ENCODE measurements at regions not wholly inside any gene's neighbourhood (a gene's known extent, or its start where the extent isn't known, plus 50 kb on each side); places are given as distances from the start of the nearest gene placed in this dataset.
"Not testable (repeated sequence)": the region's sequence is repeated elsewhere in the genome, so short reads cannot be mapped to it uniquely, and the experiment has no call there.

GRCh38 chr1:79239840-79240239 is 233.3 kb upstream of the ADGRL4 start:
- Histone ChIP-seq H3K4me3 (ENCODE audit: low read depth in 1 of 2, low read length in 1 of 2) (no peak overlapping the region), H3K4me1 (ENCODE audit: control insufficient read depth in 1 of 2, insufficient read depth in 1 of 2, low read depth in 1 of 2, low read length in 1 of 2) (no peaks in the 10 kb centered on the region), H3K9me3 (no peaks in the 10 kb centered on the region), H3K36me3 (no peaks in the 10 kb centered on the region), H3K27ac (no peak overlapping the region), H3K27me3 (no peaks in the 10 kb centered on the region)
- no peak for TF ChIP-seq CTCF (IDR thresholded peaks at IDR 0.05)

- no peak overlapping the region for H3K4me3 ChIP-seq (ENCODE audit: low read depth in 1 of 2, low read length in 1 of 2)
- no peaks in the 10 kb centered on the region for H3K9me3 ChIP-seq
- no peaks in the 10 kb centered on the region for H3K27me3 ChIP-seq
- no peaks in the 10 kb centered on the region for H3K36me3 ChIP-seq
- TF ChIP-seq CTCF (IDR thresholded peaks at IDR 0.05), result no peak
- H3K27ac ChIP-seq, result no peak overlapping the region
- H3K4me1 ChIP-seq (ENCODE audit: control insufficient read depth in 1 of 2, insufficient read depth in 1 of 2, low read depth in 1 of 2, low read length in 1 of 2), result no peaks in the 10 kb centered on the region
Observed at GRCh38 chr1:79235301-79236002, 228.9 kb upstream of the ADGRL4 start.

- Histone ChIP-seq H3K4me1 (ENCODE audit: control insufficient read depth in 1 of 2, insufficient read depth in 1 of 2, low read depth in 1 of 2, low read length in 1 of 2) (no peaks in the 10 kb centered on the region), H3K27me3 (no peaks in the 10 kb centered on the region), H3K36me3 (no peaks in the 10 kb centered on the region), H3K4me3 (ENCODE audit: low read depth in 1 of 2, low read length in 1 of 2) (no peak overlapping the region), H3K27ac (no peak overlapping the region), H3K9me3 (no peaks in the 10 kb centered on the region)
- no peak for TF ChIP-seq CTCF (IDR thresholded peaks at IDR 0.05)
Observed at GRCh38 chr1:79232818-79233217, 226.3 kb upstream of the ADGRL4 start.

- H3K27ac ChIP-seq; H3K36me3 ChIP-seq; H3K4me1 ChIP-seq (ENCODE audit: control insufficient read depth in 1 of 2, insufficient read depth in 1 of 2, low read depth in 1 of 2, low read length in 1 of 2); H3K4me3 ChIP-seq (ENCODE audit: low read depth in 1 of 2, low read length in 1 of 2); H3K27me3 ChIP-seq; H3K9me3 ChIP-seq: not testable (repeated sequence)
Observed at GRCh38 chr1:79230751-79231150, 224.2 kb upstream of the ADGRL4 start.

- Histone ChIP-seq H3K4me1 (ENCODE audit: control insufficient read depth in 1 of 2, insufficient read depth in 1 of 2, low read depth in 1 of 2, low read length in 1 of 2) (no peaks in the 10 kb centered on the region), H3K9me3 (no peaks in the 10 kb centered on the region), H3K36me3 (no peaks in the 10 kb centered on the region), H3K27me3 (no peaks in the 10 kb centered on the region), H3K4me3 (ENCODE audit: low read depth in 1 of 2, low read length in 1 of 2) (no peak overlapping the region), H3K27ac (no peak overlapping the region)
- no peak for TF ChIP-seq CTCF (IDR thresholded peaks at IDR 0.05)
Observed at GRCh38 chr1:79226963-79227362, 220.4 kb upstream of the ADGRL4 start.

- H3K4me1 ChIP-seq (ENCODE audit: control insufficient read depth in 1 of 2, insufficient read depth in 1 of 2, low read depth in 1 of 2, low read length in 1 of 2), result no peaks in the 10 kb centered on the region
- TF ChIP-seq CTCF (IDR thresholded peaks at IDR 0.05), result no peak
Observed at GRCh38 chr1:79224537-79224936, 218.0 kb upstream of the ADGRL4 start.

More at GRCh38 chr1:79224537-79224936, 218.0 kb upstream of the ADGRL4 start:
- H3K27me3 ChIP-seq, result no peaks in the 10 kb centered on the region
- no peak overlapping the region for H3K27ac ChIP-seq
- no peaks in the 10 kb centered on the region for H3K36me3 ChIP-seq
- no peak overlapping the region for H3K4me3 ChIP-seq (ENCODE audit: low read depth in 1 of 2, low read length in 1 of 2)
- no peaks in the 10 kb centered on the region for H3K9me3 ChIP-seq

Measured in neutrophil (primary cell).